Subcutaneous abdominal adipose tissue (tissue), 5 donors: ENCODE measurements at regions not wholly inside any gene's neighbourhood (a gene's known extent, or its start where the extent isn't known, plus 50 kb on each side); places are given as distances from the start of the nearest gene placed in this dataset.

ENCODE experiments used
- H3K27ac ChIP-seq: one replicate; pipeline ENCODE4 v1.7.0; 2013; ENCODE audit warnings: low read depth, mild to moderate bottlenecking, inconsistent platforms, low read length, moderate library complexity
- H3K27me3 ChIP-seq, 5 donors: one replicate each; pipeline ENCODE4 v1.7.0; 2013; ENCODE audit warnings: low read length in 5 of 5, inconsistent platforms in 1 of 5; ENCODE audit not compliant: control insufficient read depth in 5 of 5, insufficient read depth in 4 of 5
- H3K36me3 ChIP-seq, 5 donors: one replicate each; pipeline ENCODE4 v1.7.0; 2013; ENCODE audit warnings: low read length in 5 of 5; ENCODE audit not compliant: control insufficient read depth in 5 of 5, insufficient read depth in 5 of 5
- H3K4me1 ChIP-seq, 5 donors: one replicate each; pipeline ENCODE4 v1.7.0; 2013; ENCODE audit warnings: low read length in 5 of 5, mild to moderate bottlenecking in 3 of 5, moderate library complexity in 1 of 5; ENCODE audit not compliant: control insufficient read depth in 5 of 5, insufficient read depth in 5 of 5
- H3K4me3 ChIP-seq, 5 donors: one replicate each; pipeline ENCODE4 v1.7.0; 2013; ENCODE audit warnings: low read length in 5 of 5, low read depth in 1 of 5
- H3K9ac ChIP-seq, 5 donors: one replicate each; pipeline ENCODE4 v1.7.0; 2013; ENCODE audit warnings: low read length in 5 of 5, mild to moderate bottlenecking in 4 of 5, moderate library complexity in 3 of 5
- H3K9me3 ChIP-seq, 5 donors: one replicate each; pipeline ENCODE4 v1.7.0; 2013; ENCODE audit warnings: low read length in 5 of 5; ENCODE audit not compliant: control insufficient read depth in 5 of 5
- donor health status: healthy.
- donor health status: healthy.
- donor health status: healthy.
- donor health status: healthy.
- donor health status: healthy.

DNA sequence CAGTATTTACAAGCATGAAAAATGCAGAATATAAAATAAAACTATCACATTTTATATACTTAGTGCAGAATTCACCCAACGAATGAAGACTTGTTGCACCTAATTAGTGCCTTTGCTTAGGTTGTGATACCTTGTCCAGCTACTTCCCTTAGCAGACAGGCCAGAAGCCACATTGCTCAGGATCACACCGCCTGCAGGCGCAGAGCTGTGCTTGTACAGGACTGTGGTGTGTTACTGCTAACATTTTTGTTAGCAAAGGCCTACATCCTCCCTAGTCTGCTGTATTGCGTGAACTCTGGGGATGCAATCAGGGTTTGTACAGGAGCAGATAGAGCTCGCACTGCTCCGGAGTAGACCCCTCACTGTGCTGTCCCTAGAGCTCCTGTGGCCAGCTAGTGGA lies 336.9 kb downstream of the CBLN2 start:
- no peaks in the 10 kb centered on the region for H3K9me3 ChIP-seq
- no peaks in the 10 kb centered on the region for H3K27me3 ChIP-seq
- no peaks in the 10 kb centered on the region for H3K36me3 ChIP-seq
- no peak overlapping the region for H3K27ac ChIP-seq
- peaks cover 0 to 3% (median 0%) of the 10 kb centered on the region in 5 donors for H3K4me1 ChIP-seq
- no peak overlapping the region for H3K9ac ChIP-seq
- no peak overlapping the region for H3K4me3 ChIP-seq

DNA sequence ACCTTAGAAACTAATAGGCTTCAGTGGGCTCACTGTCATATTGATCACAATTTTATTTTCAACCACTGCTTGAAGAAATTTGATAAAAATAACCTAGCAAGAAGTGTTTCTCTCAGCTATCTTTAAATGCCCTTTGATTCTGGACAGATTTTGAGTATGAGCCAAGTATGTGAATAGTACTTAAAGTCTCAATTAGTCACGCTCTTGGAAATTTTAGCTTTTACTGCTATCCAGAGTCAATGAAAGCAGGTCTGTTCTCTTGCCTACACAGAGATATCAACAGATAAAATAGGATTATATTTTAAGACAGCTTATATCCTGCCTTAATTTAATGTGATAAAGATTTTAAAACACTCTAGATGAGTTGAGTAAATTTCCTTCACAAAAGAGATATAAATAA lies 337.3 kb downstream of the CBLN2 start:
- no peak overlapping the region for H3K4me3 ChIP-seq
- no peaks in the 10 kb centered on the region for H3K36me3 ChIP-seq
- H3K27me3 ChIP-seq = no peaks in the 10 kb centered on the region

DNA sequence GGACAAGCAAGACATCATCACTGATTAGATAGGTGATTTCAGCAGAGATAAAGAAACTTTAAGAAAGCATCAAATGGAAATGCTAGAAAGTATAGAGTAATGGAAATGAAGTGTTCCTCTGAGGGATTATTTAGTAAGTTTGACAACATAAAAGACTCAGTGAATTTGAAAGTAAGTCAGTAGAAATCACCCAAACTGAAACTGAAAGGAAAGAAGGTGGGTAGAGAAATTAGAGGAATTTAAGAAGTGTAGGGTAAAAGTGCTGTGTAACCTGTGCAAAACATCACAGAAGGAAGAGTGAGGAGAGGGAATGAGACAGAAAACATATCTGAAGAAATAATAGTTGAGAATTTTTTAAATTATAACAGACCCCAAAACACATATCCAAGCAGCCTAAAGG lies 343.1 kb downstream of the CBLN2 start:
- Histone ChIP-seq H3K27ac (no peak overlapping the region), H3K4me3 (no peak overlapping the region)

More for the DNA sequence above, 337.3 kb downstream of the CBLN2 start:
- Histone ChIP-seq H3K27ac (no peak overlapping the region), H3K9me3 (no peaks in the 10 kb centered on the region), H3K4me1 (peaks cover 0 to 3% (median 0%) of the 10 kb centered on the region in 5 donors), H3K9ac (no peak overlapping the region)

DNA sequence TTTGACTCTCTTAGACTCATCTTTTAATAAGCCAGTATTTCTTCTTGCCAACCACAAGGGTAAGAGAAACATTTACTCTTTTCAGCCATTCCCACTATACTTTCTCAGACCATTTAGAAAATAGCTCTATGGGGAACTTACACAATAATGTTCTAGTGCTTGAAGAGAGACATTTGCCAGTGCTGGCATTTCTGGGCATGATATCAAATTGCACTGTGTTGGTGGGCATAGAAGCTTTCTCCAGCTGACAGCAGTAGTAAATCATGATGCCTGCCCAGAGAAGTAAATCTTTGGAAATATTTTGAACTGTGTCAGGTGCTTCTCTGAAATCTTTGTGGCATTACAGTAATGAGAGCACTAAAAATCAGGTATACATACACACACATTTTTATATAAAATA lies 346.6 kb downstream of the CBLN2 start:
- H3K4me3 ChIP-seq = no peak overlapping the region

More for the DNA sequence above, 343.1 kb downstream of the CBLN2 start:
- no peaks in the 10 kb centered on the region for H3K27me3 ChIP-seq
- no peaks in the 10 kb centered on the region for H3K36me3 ChIP-seq
- H3K4me1 ChIP-seq = peaks cover 0 to 6% (median 0%) of the 10 kb centered on the region in 5 donors
- H3K9me3 ChIP-seq = no peaks in the 10 kb centered on the region
- no peak overlapping the region for H3K9ac ChIP-seq

DNA sequence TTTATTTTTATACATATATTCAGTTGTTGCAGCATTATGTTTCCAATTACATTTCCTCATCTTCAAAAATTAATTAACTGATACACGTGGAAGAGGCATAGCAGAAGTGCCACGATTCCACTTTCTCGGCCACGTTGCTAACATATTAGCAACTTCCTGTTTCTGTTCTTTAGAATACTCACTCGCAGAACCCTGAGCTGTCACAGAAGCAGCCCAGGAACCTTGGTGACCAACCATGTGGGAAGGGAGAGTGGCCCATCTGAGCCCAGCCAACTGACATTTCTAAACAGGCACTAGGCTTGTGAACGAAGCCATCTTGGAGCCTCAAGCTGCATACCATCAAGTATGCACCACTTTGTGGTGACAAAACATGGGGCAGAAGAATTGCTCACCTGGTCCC lies 350.1 kb downstream of the CBLN2 start:
- H3K4me1 ChIP-seq = peaks cover 0 to 6% (median 0%) of the 10 kb centered on the region in 5 donors
- no peaks in the 10 kb centered on the region for H3K9me3 ChIP-seq
- no peaks in the 10 kb centered on the region for H3K27me3 ChIP-seq
- no peak overlapping the region for H3K4me3 ChIP-seq
- H3K36me3 ChIP-seq = no peaks in the 10 kb centered on the region
- no peak overlapping the region for H3K27ac ChIP-seq
- no peak overlapping the region for H3K9ac ChIP-seq

More for the DNA sequence above, 346.6 kb downstream of the CBLN2 start:
- no peak overlapping the region for H3K9ac ChIP-seq
- no peaks in the 10 kb centered on the region for H3K9me3 ChIP-seq
- H3K4me1 ChIP-seq = peaks cover 0 to 6% (median 0%) of the 10 kb centered on the region in 5 donors
- no peaks in the 10 kb centered on the region for H3K36me3 ChIP-seq
- H3K27me3 ChIP-seq = no peaks in the 10 kb centered on the region
- H3K27ac ChIP-seq = no peak overlapping the region

DNA sequence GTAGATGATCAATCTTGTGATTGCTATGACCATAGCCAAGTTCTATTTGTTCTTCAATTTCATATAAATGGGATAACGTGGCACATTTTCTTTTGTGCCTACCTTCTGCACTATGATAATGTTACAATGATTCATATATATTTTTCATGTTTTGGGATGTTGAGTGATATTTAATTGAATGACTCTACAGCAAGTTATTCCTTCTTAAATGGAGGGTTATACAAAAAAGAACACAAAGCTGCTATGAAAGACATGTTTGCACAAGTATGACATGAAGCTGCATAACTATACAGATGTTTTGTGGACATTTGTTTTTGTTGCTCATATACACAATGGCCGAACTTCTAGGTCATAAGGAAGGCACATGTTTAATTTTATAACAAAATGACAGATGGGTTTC lies 356.2 kb downstream of the CBLN2 start:
- Histone ChIP-seq H3K4me1 (no peaks in the 10 kb centered on the region), H3K9me3 (no peaks in the 10 kb centered on the region), H3K4me3 (no peak overlapping the region), H3K27ac (no peak overlapping the region), H3K36me3 (no peaks in the 10 kb centered on the region), H3K27me3 (no peaks in the 10 kb centered on the region), H3K9ac (no peak overlapping the region)

DNA sequence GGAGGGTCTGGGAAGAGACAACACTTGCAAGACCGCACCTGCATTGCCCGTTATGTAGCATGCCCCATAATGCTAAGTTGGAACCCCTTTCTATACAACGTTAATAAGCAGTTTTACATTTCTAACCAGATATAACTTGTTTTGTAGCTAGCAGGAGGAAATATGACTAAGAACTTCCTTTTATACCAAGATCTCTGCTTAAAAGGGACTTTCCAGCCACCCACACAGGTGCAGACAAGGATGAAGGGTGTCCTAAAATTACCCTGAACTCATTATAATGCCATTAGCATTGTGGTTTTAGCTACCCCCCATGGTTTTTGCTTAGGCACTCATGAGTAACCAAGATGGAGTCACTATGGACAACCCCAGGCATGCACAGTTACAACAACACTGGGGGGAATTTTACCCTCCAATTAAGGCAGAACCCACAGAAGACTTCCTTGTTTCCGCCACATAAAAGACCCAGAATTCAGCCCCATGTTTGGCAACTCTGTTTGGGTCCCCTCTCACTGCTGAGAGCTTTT lies 362.8 kb downstream of the CBLN2 start:
- no peaks in the 10 kb centered on the region for H3K36me3 ChIP-seq
- no peak overlapping the region for H3K4me3 ChIP-seq
- H3K27ac ChIP-seq = no peak overlapping the region
- no peak overlapping the region for H3K9ac ChIP-seq
- no peaks in the 10 kb centered on the region for H3K4me1 ChIP-seq
- H3K27me3 ChIP-seq = peaks cover 0 to 2% (median 0%) of the 10 kb centered on the region in 5 donors
- peaks cover 0 to 6% (median 4%) of the 10 kb centered on the region in 5 donors for H3K9me3 ChIP-seq

DNA sequence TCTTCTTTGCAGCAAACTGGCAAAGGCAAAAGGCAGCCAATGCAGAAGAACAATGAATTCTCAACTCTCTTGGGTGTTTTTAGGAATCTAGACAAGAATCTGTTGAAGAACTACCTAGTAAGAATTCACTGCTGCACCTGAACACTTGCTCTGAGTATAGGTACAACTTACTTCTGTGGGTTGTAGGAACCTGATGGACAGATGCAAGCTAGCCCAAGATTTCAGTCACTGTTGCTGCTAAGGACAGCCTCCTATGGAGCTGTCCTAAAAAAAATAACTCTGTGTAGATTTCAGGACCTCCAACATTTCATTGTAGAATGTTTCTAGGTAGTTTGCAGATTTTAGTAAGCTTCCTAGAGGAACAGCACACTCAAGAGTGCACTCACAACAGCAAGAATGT lies 363.5 kb downstream of the CBLN2 start:
- no peak overlapping the region for H3K9ac ChIP-seq
- peaks cover 0 to 6% (median 4%) of the 10 kb centered on the region in 5 donors for H3K9me3 ChIP-seq
- H3K4me3 ChIP-seq = no peak overlapping the region
- H3K27me3 ChIP-seq = peaks cover 0 to 2% (median 0%) of the 10 kb centered on the region in 5 donors
- no peaks in the 10 kb centered on the region for H3K4me1 ChIP-seq
- no peak overlapping the region for H3K27ac ChIP-seq
- H3K36me3 ChIP-seq = no peaks in the 10 kb centered on the region

DNA sequence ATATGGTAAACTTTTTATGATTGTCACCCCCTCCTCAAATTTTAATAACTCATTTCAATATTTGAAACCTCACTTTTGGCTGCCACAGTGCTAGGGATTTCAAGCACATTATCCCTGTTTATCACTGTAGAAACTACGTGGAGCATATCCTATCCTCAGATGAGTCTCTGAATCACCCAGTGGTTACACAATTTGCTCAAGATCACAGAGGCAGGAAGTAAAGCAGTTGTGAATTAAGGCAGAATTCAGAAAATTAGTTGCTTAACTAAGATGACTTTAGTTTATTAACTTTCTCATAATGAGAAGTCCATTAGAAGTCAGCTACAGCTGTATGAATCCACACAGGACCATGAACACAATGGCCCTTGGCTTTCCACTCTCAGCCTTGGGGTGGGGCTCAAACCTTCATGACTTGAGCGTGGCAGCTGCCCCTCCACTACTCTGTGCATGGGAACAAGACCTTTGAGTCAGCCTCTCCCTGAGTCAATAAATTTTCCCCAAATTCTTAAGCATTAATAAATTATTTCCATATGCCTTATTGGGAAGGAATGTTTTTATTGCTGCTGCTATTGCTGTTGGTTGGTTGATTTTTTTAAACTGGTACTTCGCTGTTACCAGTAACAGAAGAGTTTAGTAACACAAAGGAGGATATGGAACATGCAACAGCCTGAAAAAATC lies 369.0 kb downstream of the CBLN2 start:
- no peak overlapping the region for H3K27ac ChIP-seq
- no peaks in the 10 kb centered on the region for H3K27me3 ChIP-seq
- no peak overlapping the region for H3K9ac ChIP-seq
- H3K36me3 ChIP-seq = no peaks in the 10 kb centered on the region
- no peak overlapping the region for H3K4me3 ChIP-seq
- H3K4me1 ChIP-seq = no peaks in the 10 kb centered on the region
- H3K9me3 ChIP-seq = peaks cover 0 to 4% (median 0%) of the 10 kb centered on the region in 5 donors

DNA sequence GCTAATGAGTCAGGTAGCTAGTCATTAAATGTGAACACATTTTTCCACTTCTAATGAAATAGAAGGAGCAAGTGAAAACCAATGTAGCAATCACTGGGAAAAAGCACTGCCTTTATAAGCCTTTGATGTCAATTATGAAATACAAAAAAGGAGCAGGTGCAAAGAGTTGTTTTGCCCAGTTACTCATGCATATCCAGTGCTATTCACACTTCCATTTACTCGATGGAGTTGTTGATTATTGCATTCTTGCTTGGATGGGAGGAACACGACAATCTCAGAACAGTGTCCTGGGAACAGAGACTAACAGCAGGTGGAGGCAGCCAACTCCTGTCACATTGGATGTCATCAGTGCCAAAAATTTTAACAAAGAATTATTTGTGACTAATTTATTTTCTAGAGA lies 372.5 kb downstream of the CBLN2 start:
- peaks cover 0 to 3% (median 0%) of the 10 kb centered on the region in 5 donors for H3K9me3 ChIP-seq
- no peak overlapping the region for H3K4me3 ChIP-seq
- H3K27ac ChIP-seq = no peak overlapping the region
- no peaks in the 10 kb centered on the region for H3K4me1 ChIP-seq
- no peaks in the 10 kb centered on the region for H3K36me3 ChIP-seq
- no peaks in the 10 kb centered on the region for H3K27me3 ChIP-seq
- H3K9ac ChIP-seq = no peak overlapping the region
